ENCODE measurements at regions not wholly inside any gene's neighbourhood (a gene's known extent, or its start where the extent isn't known, plus 50 kb on each side); places are given as distances from the start of the nearest gene placed in this dataset.
A peak's percentile ranks its signal among the peaks of the same experiment; 100 is the strongest.

- H3K27ac ChIP-seq (ENCODE audit: low read depth, low read length) = no peak overlapping the region
- H3K27me3 ChIP-seq (ENCODE audit: control insufficient read depth, insufficient read depth, low read length) = no peaks in the 10 kb centered on the region
- no peak overlapping the region for H3K4me3 ChIP-seq (ENCODE audit: low read depth, low read length)
- H3K9ac ChIP-seq (ENCODE audit: low read length) = no peak overlapping the region
- H3K4me1 ChIP-seq (ENCODE audit: control insufficient read depth, insufficient read depth, low read length) = no peaks in the 10 kb centered on the region
- no peaks in the 10 kb centered on the region for H3K36me3 ChIP-seq (ENCODE audit: control insufficient read depth, insufficient read depth, low read length)
- peaks cover 23% of the 10 kb centered on the region; the same call in 1 of the 2 replicates for H3K9me3 ChIP-seq (ENCODE audit: control insufficient read depth, insufficient read depth, low read depth, low read length)
Observed at GRCh38 chr5:130541617-130542221, 623.3 kb downstream of the HINT1 start.

DNA sequence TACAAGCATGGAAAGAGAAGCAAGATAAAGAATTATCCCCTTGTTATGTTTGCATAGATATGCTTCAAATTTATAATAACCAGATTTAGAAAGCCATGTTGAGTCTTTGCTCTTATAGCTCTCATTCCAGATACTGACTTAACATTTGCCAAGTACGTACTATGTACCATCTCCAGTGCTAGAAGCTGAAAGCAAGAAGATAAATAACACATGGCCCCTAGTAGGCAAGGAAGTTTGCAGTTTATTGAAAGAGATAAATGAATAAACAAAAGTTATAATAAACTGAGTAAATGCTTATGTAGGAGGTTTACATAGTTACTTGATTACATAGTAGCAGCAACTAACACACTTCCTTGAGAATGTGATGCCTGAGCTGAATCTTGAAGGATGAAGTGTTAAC lies 628.4 kb downstream of the HINT1 start:
- H3K27me3 ChIP-seq (ENCODE audit: control insufficient read depth, insufficient read depth, low read length) = no peaks in the 10 kb centered on the region
- no peak overlapping the region for H3K4me3 ChIP-seq (ENCODE audit: low read depth, low read length)
- H3K9ac ChIP-seq (ENCODE audit: low read length) = no peak overlapping the region
- H3K27ac ChIP-seq (ENCODE audit: low read depth, low read length) = no peak overlapping the region
- H3K4me1 ChIP-seq (ENCODE audit: control insufficient read depth, insufficient read depth, low read length) = no peaks in the 10 kb centered on the region
- H3K9me3 ChIP-seq (ENCODE audit: control insufficient read depth, insufficient read depth, low read depth, low read length) = no peaks in the 10 kb centered on the region
- no peaks in the 10 kb centered on the region for H3K36me3 ChIP-seq (ENCODE audit: control insufficient read depth, insufficient read depth, low read length)

DNA sequence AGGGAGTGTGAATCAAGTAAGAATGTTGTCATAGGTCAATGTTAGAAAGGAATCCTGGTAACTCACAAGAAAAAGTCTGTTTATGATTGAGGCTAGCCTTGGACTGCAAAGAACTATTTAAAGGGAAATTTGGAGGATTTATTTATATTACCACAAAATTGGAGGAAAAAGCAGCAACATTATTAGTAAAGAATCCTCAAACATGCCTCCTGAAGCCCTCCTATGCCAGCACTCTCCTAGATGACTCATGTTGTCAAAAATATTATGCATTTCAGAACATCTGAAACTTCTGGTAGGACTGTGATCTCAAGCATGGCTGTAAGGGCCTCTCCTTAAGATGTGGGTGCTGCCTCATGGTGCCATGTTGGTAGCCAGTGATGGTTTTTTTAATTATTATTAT lies 628.5 kb downstream of the CHSY3 start:
- H3K4me1 ChIP-seq (ENCODE audit: control insufficient read depth, insufficient read depth, low read length) = no peaks in the 10 kb centered on the region
- H3K9me3 ChIP-seq (ENCODE audit: control insufficient read depth, insufficient read depth, low read depth, low read length) = no peaks in the 10 kb centered on the region
- no peak overlapping the region for H3K4me3 ChIP-seq (ENCODE audit: low read depth, low read length)
- no peaks in the 10 kb centered on the region for H3K36me3 ChIP-seq (ENCODE audit: control insufficient read depth, insufficient read depth, low read length)
- H3K27ac ChIP-seq (ENCODE audit: low read depth, low read length) = no peak overlapping the region
- no peak overlapping the region for H3K9ac ChIP-seq (ENCODE audit: low read length)
- no peaks in the 10 kb centered on the region for H3K27me3 ChIP-seq (ENCODE audit: control insufficient read depth, insufficient read depth, low read length)

DNA sequence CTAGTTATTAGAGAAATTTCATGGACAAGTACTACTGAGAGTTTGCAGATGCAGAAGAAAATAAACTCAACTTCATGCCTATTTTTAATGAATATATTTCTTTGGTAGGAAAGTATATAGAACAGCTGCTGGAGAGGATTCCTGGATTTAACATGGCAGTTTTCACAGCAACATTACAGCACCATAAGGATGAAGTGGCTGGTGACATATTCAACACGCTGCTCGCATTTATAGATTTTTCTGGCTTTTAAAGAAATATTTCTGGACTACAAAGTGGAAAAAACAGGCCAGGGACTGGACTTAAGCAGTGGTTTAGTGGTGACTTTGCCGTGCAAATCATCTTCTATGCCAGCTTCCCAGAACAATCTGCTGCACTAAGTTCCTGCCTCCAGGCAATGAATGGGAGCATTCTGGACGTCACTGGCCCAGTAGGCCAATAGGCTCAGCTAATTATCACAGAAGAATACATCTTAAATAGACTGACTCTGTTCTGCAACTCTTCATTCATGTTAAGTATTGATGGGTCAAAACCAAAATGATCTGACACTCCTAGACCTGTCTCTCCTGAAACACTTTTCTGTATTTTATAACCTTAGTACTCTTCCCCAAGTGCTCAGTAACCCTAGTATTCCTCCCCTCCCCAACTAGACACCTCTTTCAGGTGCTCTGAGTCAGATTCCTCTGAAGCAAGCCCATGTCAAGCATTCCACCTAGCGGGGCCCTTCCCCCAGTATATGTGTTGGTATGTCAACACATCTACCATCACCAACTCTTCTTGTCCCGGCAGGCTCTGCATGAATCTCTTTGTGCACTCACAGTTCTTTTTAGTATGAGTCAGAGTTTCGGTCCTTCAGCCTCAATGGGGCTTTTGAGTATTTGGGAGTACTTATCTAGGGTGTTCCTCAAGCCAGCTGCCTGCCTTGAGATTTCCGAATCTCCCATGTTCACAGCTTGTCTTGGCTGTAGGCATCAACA lies 625.5 kb downstream of the CHSY3 start:
- Histone ChIP-seq H3K9me3 (ENCODE audit: control insufficient read depth, insufficient read depth, low read depth, low read length) (no peaks in the 10 kb centered on the region), H3K36me3 (ENCODE audit: control insufficient read depth, insufficient read depth, low read length) (no peaks in the 10 kb centered on the region), H3K4me3 (ENCODE audit: low read depth, low read length) (no peak overlapping the region), H3K9ac (ENCODE audit: low read length) (no peak overlapping the region), H3K4me1 (ENCODE audit: control insufficient read depth, insufficient read depth, low read length) (no peaks in the 10 kb centered on the region), H3K27me3 (ENCODE audit: control insufficient read depth, insufficient read depth, low read length) (no peaks in the 10 kb centered on the region), H3K27ac (ENCODE audit: low read depth, low read length) (no peak overlapping the region)

DNA sequence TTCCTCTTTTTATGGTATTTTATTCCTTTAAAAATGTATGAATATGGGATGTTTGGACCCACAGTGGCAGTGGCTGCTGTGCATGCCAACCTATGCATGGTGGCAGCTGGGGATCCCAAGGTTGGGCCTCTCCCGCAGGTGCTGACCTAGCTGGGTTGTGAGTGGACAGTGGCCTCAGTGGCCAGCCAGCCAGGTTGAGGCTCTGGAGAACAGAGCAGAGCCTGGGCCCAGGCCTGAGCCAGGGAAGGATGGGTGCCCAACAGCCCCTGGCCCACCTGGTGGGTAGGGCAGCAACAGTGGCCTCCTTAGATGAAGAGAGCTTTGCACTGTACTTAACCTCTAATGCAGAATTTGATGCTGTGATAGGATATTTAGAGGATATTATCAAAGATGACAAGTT lies 624.8 kb downstream of the CHSY3 start:
- Histone ChIP-seq H3K4me1 (ENCODE audit: control insufficient read depth, insufficient read depth, low read length) (no peaks in the 10 kb centered on the region), H3K36me3 (ENCODE audit: control insufficient read depth, insufficient read depth, low read length) (no peaks in the 10 kb centered on the region), H3K9ac (ENCODE audit: low read length) (no peak overlapping the region), H3K9me3 (ENCODE audit: control insufficient read depth, insufficient read depth, low read depth, low read length) (no peaks in the 10 kb centered on the region), H3K27me3 (ENCODE audit: control insufficient read depth, insufficient read depth, low read length) (no peaks in the 10 kb centered on the region), H3K4me3 (ENCODE audit: low read depth, low read length) (no peak overlapping the region), H3K27ac (ENCODE audit: low read depth, low read length) (no peak overlapping the region)

GRCh38 chr5:130528474-130528873 lies 624.2 kb downstream of the CHSY3 start:
- Histone ChIP-seq H3K4me1 (ENCODE audit: control insufficient read depth, insufficient read depth, low read length) (no peaks in the 10 kb centered on the region), H3K27me3 (ENCODE audit: control insufficient read depth, insufficient read depth, low read length) (no peaks in the 10 kb centered on the region), H3K27ac (ENCODE audit: low read depth, low read length) (no peak overlapping the region), H3K4me3 (ENCODE audit: low read depth, low read length) (no peak overlapping the region), H3K9me3 (ENCODE audit: control insufficient read depth, insufficient read depth, low read depth, low read length) (no peaks in the 10 kb centered on the region), H3K9ac (ENCODE audit: low read length) (no peak overlapping the region), H3K36me3 (ENCODE audit: control insufficient read depth, insufficient read depth, low read length) (no peaks in the 10 kb centered on the region)

- no peaks in the 10 kb centered on the region for H3K9me3 ChIP-seq (ENCODE audit: control insufficient read depth, insufficient read depth, low read depth, low read length)
- H3K27me3 ChIP-seq (ENCODE audit: control insufficient read depth, insufficient read depth, low read length) = no peaks in the 10 kb centered on the region
- H3K4me3 ChIP-seq (ENCODE audit: low read depth, low read length) = no peak overlapping the region
- H3K4me1 ChIP-seq (ENCODE audit: control insufficient read depth, insufficient read depth, low read length) = peaks cover 2% of the 10 kb centered on the region; the same call in 1 of the 2 replicates
- no peaks in the 10 kb centered on the region for H3K36me3 ChIP-seq (ENCODE audit: control insufficient read depth, insufficient read depth, low read length)
- no peak overlapping the region for H3K9ac ChIP-seq (ENCODE audit: low read length)
- H3K27ac ChIP-seq (ENCODE audit: low read depth, low read length) = no peak overlapping the region
Observed at GRCh38 chr5:130526708-130527107, 622.4 kb downstream of the CHSY3 start.

DNA sequence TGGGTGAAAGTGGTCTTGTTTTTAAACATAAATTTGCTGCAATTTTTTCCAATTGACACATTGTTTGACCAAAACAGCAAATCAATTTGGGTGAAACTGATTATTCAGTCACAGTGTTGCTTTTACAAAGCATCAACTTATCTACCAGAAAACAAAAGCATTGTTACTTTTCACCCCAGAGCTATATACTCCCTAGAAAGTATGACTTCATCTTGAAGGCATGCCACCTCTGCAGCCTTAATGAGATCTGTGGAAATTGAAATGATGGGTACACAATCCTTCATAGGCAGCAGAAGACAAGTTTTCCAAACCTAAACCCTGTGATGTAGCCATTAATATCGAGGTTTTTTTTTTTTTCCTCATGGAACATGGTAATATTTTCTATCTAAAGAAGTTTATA lies 615.9 kb downstream of the CHSY3 start:
- peak overlapping the region; percentile 45; the same call in 1 of the 2 replicates for H3K27ac ChIP-seq (ENCODE audit: low read depth, low read length)
- H3K4me1 ChIP-seq (ENCODE audit: control insufficient read depth, insufficient read depth, low read length) = peaks cover 24% of the 10 kb centered on the region
- H3K36me3 ChIP-seq (ENCODE audit: control insufficient read depth, insufficient read depth, low read length) = no peaks in the 10 kb centered on the region
- peaks cover 4% of the 10 kb centered on the region; the same call in 1 of the 2 replicates for H3K9me3 ChIP-seq (ENCODE audit: control insufficient read depth, insufficient read depth, low read depth, low read length)
- H3K9ac ChIP-seq (ENCODE audit: low read length) = no peak overlapping the region
- H3K27me3 ChIP-seq (ENCODE audit: control insufficient read depth, insufficient read depth, low read length) = no peaks in the 10 kb centered on the region
- no peak overlapping the region for H3K4me3 ChIP-seq (ENCODE audit: low read depth, low read length)

DNA sequence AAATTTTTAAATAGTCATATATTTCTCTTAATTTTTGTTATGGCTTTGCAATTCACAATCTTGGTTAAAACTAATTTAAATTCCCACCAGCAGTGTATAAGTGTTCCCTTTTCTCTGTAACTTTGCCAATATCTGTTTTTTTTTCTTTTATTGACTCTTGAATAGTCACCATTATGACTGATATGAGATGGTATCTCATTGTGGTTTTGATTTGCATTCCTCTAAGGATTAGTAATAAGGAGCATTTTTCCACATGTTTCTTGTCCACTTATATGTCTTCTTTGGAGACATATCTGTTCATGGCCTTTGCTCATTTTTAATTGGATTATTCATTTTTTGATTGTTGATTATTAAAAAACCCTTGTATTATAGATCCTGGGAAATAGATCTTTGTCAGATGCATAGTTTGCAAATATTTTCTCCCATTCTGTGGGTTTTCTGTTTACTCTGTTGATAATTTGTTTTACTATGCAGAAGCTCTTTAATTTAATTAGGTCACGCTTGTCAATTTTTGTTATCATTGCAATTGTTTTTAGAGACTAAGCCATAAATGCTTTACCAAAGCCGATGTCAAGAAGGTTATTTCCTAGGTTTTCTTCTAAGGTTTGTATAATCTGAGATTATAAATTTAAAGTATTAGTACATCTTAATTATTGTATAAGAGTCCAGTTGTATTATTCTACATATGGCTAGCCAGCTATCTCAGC lies 610.9 kb downstream of the CHSY3 start:
- no peak overlapping the region for H3K27ac ChIP-seq (ENCODE audit: low read depth, low read length)
- no peaks in the 10 kb centered on the region for H3K27me3 ChIP-seq (ENCODE audit: control insufficient read depth, insufficient read depth, low read length)
- H3K4me3 ChIP-seq (ENCODE audit: low read depth, low read length) = no peak overlapping the region

GRCh38 chr5:130502702-130503101 lies 598.4 kb downstream of the CHSY3 start:
- Histone ChIP-seq H3K9ac (ENCODE audit: low read length) (no peak overlapping the region), H3K4me1 (ENCODE audit: control insufficient read depth, insufficient read depth, low read length) (peaks cover 10% of the 10 kb centered on the region), H3K4me3 (ENCODE audit: low read depth, low read length) (no peak overlapping the region), H3K27me3 (ENCODE audit: control insufficient read depth, insufficient read depth, low read length) (no peaks in the 10 kb centered on the region), H3K36me3 (ENCODE audit: control insufficient read depth, insufficient read depth, low read length) (no peaks in the 10 kb centered on the region), H3K27ac (ENCODE audit: low read depth, low read length) (no peak overlapping the region), H3K9me3 (ENCODE audit: control insufficient read depth, insufficient read depth, low read depth, low read length) (no peaks in the 10 kb centered on the region)

More for the DNA sequence above, 610.9 kb downstream of the CHSY3 start:
- Histone ChIP-seq H3K9ac (ENCODE audit: low read length) (no peak overlapping the region), H3K36me3 (ENCODE audit: control insufficient read depth, insufficient read depth, low read length) (no peaks in the 10 kb centered on the region), H3K9me3 (ENCODE audit: control insufficient read depth, insufficient read depth, low read depth, low read length) (peaks cover 4% of the 10 kb centered on the region; the same call in 1 of the 2 replicates), H3K4me1 (ENCODE audit: control insufficient read depth, insufficient read depth, low read length) (peaks cover 7% of the 10 kb centered on the region)

Data from HUES6 (cell line).